NCI-H2227 (cell line): ENCODE measurements at regions not wholly inside any gene's neighbourhood (a gene's known extent, or its start where the extent isn't known, plus 50 kb on each side); places are given as distances from the start of the nearest gene placed in this dataset.

Source experiments
- DNase-seq: peaks from one replicate; lab custom pipeline; 2025; ENCODE audit not compliant: unreplicated experiment; lab: John Stamatoyannopoulos, UW

GRCh38 chr17:77772461-77772897 is 186.0 kb upstream of the TNRC6C start:
- no peak for DNase-seq

- DNase-seq, result no peak
These were observed 185.6 kb upstream of the TNRC6C start for GRCh38 chr17:77772899-77773358.

GRCh38 chr17:77774182-77774581 is 184.3 kb upstream of the TNRC6C start:
- DNase-seq, result no peak

- DNase-seq, result no peak
These were observed 179.6 kb upstream of the TNRC6C start for GRCh38 chr17:77778636-77779489.

- no peak for DNase-seq
These were observed 178.6 kb upstream of the TNRC6C start for GRCh38 chr17:77779711-77780539.

GRCh38 chr17:77781536-77781935 is 177.0 kb upstream of the TNRC6C start:
- no peak for DNase-seq

- no peak for DNase-seq
These were observed 176.3 kb upstream of the TNRC6C start for GRCh38 chr17:77782201-77782600.

- DNase-seq, result no peak
These were observed 175.9 kb upstream of the TNRC6C start for GRCh38 chr17:77782611-77783010.

- no peak for DNase-seq
These were observed 174.3 kb upstream of the TNRC6C start for GRCh38 chr17:77783991-77784820.

- DNase-seq, result no peak
These were observed 173.1 kb upstream of the TNRC6C start for GRCh38 chr17:77785312-77785905.

GRCh38 chr17:77786090-77786489 is 172.4 kb upstream of the TNRC6C start:
- no peak for DNase-seq

- peak; percentile 39 for DNase-seq
These were observed 171.6 kb upstream of the TNRC6C start for GRCh38 chr17:77786740-77787505.

GRCh38 chr17:77790143-77790829 is 168.2 kb upstream of the TNRC6C start:
- no peak for DNase-seq

- no peak for DNase-seq
These were observed 165.9 kb upstream of the TNRC6C start for GRCh38 chr17:77792626-77793025.

- no peak for DNase-seq
These were observed 165.1 kb upstream of the TNRC6C start for GRCh38 chr17:77793146-77793970.

GRCh38 chr17:77793971-77794235 is 164.6 kb upstream of the TNRC6C start:
- DNase-seq, result no peak

- DNase-seq, result no peak
These were observed 163.7 kb upstream of the TNRC6C start for GRCh38 chr17:77794846-77795245.

GRCh38 chr17:77795685-77796084 is 162.8 kb upstream of the TNRC6C start:
- no peak for DNase-seq
